ENCODE measurements at regions not wholly inside any gene's neighbourhood (a gene's known extent, or its start where the extent isn't known, plus 50 kb on each side); places are given as distances from the start of the nearest gene placed in this dataset.

- TF ChIP-seq CTCF (IDR thresholded peaks at IDR 0.05) (no peak), POLR2A (IDR thresholded peaks at IDR 0.05) (no peak)
These were observed 222.0 kb upstream of the KLF4 start for GRCh38 chr9:107711542-107711941.
